ENCODE measurements at regions not wholly inside any gene's neighbourhood (a gene's known extent, or its start where the extent isn't known, plus 50 kb on each side); places are given as distances from the start of the nearest gene placed in this dataset.

GRCh38 chr9:121550041-121550440 is 50.4 kb upstream of the GGTA1 start:
- DNase-seq: no peak

- peak; percentile 76 for DNase-seq
Observed at GRCh38 chr9:121550569-121551512, 51.2 kb upstream of the GGTA1 start.

DNA sequence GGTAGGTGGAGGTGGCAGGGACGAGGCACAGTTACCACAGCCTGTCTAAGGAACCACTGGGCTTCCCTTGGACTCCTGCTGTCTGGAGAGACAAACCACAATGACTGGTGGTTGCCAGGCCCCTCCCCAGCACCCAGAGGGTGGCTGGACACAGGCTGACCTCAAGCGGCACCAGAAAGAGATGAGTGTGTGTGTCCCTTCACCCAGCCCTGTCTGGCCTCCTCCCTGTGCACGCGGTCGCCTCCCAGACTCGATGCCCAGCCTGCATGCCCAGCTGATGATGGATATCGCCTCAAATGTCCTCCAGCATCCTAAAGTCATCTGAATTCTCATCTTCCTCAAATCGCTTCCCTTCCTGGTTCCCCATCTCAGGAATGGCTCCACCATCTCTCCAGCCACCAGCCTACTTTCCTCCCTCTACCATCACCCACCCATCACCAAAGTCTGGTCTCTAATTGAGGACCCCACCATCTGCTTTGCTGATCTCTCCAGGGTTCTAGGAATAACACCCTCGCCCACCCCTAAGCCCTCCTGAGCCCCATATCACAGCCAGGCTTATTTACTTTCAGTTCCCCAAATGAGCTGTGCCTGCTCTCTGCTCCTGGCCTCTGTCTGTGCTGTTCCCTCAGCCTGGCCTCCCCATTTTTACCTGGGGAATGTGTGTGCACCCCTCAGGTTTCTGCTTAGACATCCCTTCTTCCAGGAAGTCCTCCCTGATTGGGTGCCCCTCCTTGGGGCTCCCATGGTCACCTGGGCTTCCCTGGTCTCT is 52.5 kb upstream of the GGTA1 start:
- DNase-seq: no peak

DNA sequence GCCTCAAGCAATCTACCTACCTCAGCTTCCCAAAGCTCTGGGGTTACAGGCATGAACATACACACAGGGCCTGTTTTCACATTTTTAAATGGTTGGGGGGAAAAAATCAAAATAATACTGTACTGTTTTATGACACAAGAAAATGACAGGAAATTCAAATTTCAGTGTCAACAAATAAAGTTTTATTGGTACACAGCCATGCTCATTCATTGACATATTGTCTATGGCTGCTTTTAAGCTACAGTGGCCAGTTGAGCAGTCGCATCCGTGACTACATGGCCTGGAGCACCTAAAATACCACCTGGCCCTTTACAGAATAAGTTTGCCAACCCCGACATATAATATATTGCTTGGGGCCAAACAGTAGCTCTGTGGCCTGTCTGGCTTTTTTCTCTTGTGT is 56.4 kb upstream of the GGTA1 start:
- DNase-seq: no peak

DNA sequence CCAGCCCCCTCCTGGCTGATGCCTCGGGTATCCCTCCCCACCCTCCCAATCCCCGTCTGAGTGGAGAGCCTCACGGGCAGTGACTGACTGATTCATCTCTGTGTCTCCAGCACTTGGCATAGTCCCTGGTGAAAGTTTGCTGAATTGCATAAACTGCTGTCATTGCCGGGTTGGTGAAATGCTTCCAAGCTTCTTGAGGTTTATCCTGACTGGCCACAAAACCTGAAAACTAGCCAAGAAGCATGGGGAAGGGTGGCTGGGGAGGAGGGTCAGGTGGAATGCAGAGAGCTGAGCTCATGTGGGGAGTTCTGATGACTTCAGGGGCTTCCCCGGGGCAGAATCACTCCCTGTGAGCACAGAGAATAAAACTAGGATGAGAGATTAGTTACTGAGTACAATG is 56.9 kb upstream of the GGTA1 start:
- DNase-seq: no peak

DNA sequence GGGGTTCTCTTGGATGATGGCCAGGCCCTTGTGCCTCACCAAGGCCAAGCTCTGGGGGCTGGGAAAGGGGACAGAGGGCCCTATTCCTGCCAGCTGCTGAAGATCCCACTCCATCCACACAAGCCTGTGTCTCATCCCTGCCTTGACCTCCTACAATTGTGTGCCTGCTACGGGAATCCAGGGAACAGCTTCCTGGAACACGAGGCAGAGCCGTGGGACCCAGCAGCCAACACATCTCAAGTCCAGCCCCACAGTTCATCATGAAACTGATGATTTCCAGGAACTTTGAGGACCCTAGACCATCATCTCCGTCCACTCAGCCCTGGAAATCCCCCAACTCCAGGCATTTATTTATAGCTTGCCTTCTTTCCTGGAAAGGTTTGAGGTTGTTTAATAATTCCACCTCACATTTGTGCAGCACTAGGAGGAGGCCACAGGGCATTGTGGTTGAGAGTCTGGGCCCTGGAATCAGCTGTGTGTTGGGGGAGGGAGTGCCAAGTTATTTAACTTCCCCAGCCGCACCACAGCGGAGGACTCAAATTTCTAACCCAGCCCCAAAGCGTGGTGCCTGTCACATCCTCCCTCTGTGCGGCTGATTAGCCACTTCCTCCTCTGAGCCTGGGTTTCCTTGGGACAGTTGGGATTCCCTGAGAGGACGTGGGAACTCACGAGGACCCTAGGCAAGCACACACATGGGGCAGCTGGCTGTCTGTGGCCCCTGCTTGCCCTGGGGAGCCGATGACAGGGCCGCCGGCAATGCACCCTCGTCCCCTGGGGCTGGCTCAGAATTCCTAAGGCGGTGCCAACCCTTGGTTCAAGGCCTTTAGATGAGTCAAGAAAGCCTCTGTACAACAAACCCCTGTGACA is 58.2 kb upstream of the GGTA1 start:
- DNase-seq: no peak

DNA sequence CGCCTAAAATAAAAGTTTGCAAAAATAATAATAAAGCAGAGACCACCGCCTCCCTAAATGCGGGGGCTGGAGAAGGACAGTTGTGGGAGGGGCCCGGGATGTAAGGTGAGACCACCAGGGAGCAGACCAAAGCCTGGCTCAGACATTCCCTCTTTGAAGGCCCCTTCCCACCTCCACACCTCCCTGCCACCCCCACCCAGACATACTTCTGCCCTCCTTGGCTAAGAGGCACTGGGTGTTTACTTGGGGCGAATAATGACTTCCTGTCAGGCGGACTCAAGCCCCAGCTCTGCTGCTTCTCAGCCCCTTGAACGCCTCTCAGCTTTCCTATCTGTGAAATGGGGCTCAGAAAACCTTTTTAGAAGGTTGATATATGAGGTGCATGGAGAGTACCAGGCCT is 58.8 kb upstream of the GGTA1 start:
- DNase-seq: no peak

- no peak for DNase-seq
Observed at GRCh38 chr9:121559183-121559582, 59.5 kb upstream of the GGTA1 start.

DNA sequence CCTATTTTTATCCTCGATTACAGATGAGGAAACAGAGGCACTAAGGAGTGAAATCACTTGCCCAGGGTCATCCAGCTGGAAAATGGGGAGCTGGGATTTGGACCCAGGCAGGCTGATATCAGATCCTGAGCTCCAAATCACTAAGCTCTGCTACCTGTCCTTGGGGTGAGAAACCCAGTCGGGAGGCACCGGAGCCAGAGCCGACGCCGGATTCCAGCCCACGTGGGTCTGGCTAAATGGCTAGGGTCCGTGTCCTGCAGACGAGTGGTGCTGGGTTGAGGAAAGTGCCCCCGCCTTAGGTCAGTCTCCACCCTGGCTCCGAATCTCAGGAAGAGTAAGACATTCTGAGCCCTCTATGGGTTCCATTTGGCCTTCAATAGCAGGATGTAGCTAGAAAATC is 61.3 kb upstream of the GGTA1 start:
- DNase-seq: no peak

DNA sequence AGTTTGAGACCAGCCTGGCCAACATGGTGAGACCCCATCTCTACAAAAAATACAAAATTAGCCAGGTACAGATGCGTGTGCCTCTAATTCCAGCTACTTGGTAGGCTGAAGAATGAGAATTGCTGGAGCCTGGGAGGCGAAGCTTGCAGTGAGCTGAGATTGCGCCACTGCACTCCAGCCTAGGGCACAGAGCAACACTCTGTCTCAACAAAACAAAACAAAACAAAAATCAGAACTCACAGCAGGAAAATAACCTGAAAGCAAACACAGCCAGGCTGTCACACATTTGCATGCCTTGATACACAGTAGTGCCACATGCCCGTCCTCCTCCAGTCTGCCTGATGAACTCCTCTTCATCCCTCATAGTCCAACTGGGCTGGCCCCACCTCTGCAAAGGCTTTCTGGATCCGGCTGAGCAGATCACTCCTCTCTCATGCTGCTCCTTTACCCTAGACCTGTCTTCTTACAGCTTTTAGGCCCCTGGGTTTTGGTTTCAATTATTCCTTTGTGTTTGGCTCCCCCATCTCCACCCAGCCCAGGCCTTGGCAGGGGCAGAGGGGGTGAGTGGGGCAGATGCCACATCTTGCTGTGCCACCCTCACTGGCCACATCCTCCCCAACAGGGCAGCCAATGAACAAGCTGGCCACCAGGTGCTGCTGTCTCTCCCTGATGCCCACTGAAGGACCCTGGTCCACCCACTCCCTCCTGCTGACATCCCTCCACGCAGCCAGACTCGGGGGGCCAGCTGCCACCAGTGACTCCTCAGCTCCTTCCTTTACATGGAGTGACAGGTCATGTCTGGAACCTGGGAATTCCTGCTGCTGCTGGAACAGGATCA is 62.0 kb upstream of the GGTA1 start:
- no peak for DNase-seq

- DNase-seq: no peak
Observed at GRCh38 chr9:121562301-121562700, 62.7 kb upstream of the GGTA1 start.

GRCh38 chr9:121563425-121563824 is 63.8 kb upstream of the GGTA1 start:
- no peak for DNase-seq

GRCh38 chr9:121563881-121564460 is 64.3 kb upstream of the GGTA1 start:
- DNase-seq: no peak

DNA sequence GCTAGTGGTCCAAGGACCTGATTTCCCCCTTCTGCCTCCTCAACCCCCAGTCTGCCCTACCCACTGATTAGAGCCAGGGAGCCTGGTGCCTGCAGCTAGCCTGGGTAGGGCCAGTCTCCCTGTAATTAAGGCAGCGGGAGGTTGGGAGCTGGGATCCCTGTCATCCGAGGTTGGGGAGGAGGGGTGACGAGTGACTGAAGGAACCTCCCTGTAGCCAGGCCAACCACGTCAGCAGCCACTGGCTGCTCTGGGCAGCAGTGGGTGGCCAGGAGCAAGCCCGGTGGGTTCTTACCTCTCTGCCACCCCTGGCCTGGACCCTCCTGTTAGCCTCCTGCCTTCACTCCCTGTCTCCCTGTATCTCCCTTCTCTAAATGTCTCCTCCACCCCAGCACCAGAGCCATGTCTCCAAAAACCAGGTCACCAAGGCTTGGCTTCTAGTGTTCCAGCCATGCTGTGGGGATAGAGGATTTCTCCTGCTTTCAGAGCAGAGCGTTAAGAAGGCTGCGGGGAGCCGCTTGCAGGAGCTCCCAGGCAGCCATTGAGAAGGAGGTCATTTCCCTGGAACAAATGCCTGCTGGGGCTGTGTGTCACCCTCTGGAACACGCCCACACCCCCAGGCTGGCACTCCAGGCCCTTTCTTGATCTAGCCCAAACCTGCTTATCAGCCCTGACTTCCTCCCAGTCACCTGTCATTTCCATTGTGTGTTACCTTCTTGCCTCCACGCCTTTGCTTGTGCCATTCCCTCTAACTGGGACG is 65.0 kb upstream of the GGTA1 start:
- no peak for DNase-seq

- DNase-seq: no peak
Observed at GRCh38 chr9:121566481-121567465, 67.1 kb upstream of the GGTA1 start.

- no peak for DNase-seq
Observed at GRCh38 chr9:121567500-121568342, 68.1 kb upstream of the GGTA1 start.

DNA sequence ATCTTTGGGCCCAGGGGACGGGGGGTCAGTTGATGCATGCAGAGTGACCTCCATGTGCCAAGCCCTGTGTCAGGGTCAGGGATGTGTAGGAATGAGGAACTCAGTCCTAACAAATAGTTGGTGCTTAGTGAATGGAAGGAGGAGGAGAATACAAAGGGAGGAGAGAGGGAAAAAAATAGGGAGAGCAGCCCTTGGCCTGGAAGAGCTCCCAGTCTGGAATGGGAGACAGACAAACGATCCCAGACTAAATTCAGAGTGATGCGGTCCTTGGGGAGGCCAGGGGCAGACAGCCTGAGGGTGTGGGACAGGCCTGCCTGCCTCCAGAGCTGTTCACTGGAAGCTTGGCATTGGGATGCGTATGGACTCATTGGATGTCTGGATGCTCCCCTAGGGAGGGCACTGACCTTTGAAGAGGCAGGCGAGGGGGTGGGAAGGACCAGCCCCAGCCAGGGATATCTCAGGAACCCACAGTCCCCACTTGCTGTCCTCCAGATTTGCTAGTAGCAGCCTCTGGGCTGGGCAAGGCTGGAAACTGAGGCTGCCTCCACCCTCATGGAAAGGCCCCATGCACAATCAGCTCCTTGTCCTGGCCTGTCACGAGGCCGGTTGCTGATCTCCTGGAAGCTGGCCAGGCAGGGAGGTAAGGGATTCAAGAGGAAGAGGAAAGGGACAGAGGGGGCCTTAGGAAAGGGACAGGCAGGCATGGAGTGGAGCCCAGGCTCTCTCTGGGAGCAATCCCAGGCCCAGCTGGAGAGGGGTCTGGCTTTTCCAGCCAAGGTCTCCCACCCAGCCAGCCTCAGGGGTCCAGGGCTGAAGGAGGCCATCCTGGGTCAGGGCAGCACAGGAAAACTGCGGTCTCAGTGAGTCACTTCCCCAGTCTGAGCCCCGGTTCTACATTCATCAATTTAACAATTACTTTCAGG is 69.0 kb upstream of the GGTA1 start:
- no peak for DNase-seq

GRCh38 chr9:121569266-121569648 is 69.6 kb upstream of the GGTA1 start:
- DNase-seq: no peak
